ENCODE measurements at regions not wholly inside any gene's neighbourhood (a gene's known extent, or its start where the extent isn't known, plus 50 kb on each side); places are given as distances from the start of the nearest gene placed in this dataset.

GRCh38 chr2:223121283-223121682 is 69.3 kb downstream of the KCNE4 start:
- H3K4me3 ChIP-seq (ENCODE audit: low read length): no peak overlapping the region
- no peak for TF ChIP-seq CTCF (conservative IDR thresholded peaks at IDR 0.05; ENCODE audit: low read depth, low read length)
- DNase-seq (ENCODE audit: low read depth): no peak

- TF ChIP-seq CTCF (conservative IDR thresholded peaks at IDR 0.05; ENCODE audit: low read depth, low read length): no peak
- DNase-seq (ENCODE audit: low read depth): no peak
- no peak overlapping the region for H3K4me3 ChIP-seq (ENCODE audit: low read length)
Measured at GRCh38 chr2:223122781-223123180, 70.8 kb downstream of the KCNE4 start.

GRCh38 chr2:223123855-223124610 is 72.0 kb downstream of the KCNE4 start:
- DNase-seq (ENCODE audit: low read depth): no peak
- TF ChIP-seq CTCF (conservative IDR thresholded peaks at IDR 0.05; ENCODE audit: low read depth, low read length): no peak

GRCh38 chr2:223141606-223142005 is 89.6 kb downstream of the KCNE4 start:
- DNase-seq (ENCODE audit: low read depth): no peak
- H3K4me3 ChIP-seq (ENCODE audit: low read length): no peak overlapping the region
- no peak for TF ChIP-seq CTCF (conservative IDR thresholded peaks at IDR 0.05; ENCODE audit: low read depth, low read length)

More at GRCh38 chr2:223123855-223124610, 72.0 kb downstream of the KCNE4 start:
- H3K4me3 ChIP-seq (ENCODE audit: low read length): no peak overlapping the region

- TF ChIP-seq CTCF (conservative IDR thresholded peaks at IDR 0.05; ENCODE audit: low read depth, low read length): no peak
- no peak for DNase-seq (ENCODE audit: low read depth)
- no peak overlapping the region for H3K4me3 ChIP-seq (ENCODE audit: low read length)
Measured at GRCh38 chr2:223142118-223142517, 90.1 kb downstream of the KCNE4 start.

GRCh38 chr2:223147431-223147830 is 95.4 kb downstream of the KCNE4 start:
- no peak for TF ChIP-seq CTCF (conservative IDR thresholded peaks at IDR 0.05; ENCODE audit: low read depth, low read length)
- H3K4me3 ChIP-seq (ENCODE audit: low read length): no peak overlapping the region
- DNase-seq (ENCODE audit: low read depth): no peak

GRCh38 chr2:223148516-223148915 is 96.5 kb downstream of the KCNE4 start:
- no peak for DNase-seq (ENCODE audit: low read depth)
- H3K4me3 ChIP-seq (ENCODE audit: low read length): no peak overlapping the region
- no peak for TF ChIP-seq CTCF (conservative IDR thresholded peaks at IDR 0.05; ENCODE audit: low read depth, low read length)

All from retinal pigment epithelial cell (primary cell).